DMS79 treated with DMSO at 0.1 percent for 48 hours (cell line): ENCODE measurements at regions not wholly inside any gene's neighbourhood (a gene's known extent, or its start where the extent isn't known, plus 50 kb on each side); places are given as distances from the start of the nearest gene placed in this dataset.

ENCODE experiments used
- DNase-seq: peaks from one replicate; lab custom pipeline; 2025; lab: John Stamatoyannopoulos, UW

- no peak for DNase-seq
These were observed 77.2 kb upstream of the SEMA6D start for GRCh38 chr15:47640079-47640478.

GRCh38 chr15:47640901-47641300 lies 76.4 kb upstream of the SEMA6D start:
- DNase-seq, result no peak

GRCh38 chr15:47644722-47645121 lies 72.6 kb upstream of the SEMA6D start:
- DNase-seq, result no peak

GRCh38 chr15:47650564-47650963 lies 66.7 kb upstream of the SEMA6D start:
- DNase-seq, result no peak

- DNase-seq, result no peak
These were observed 65.0 kb upstream of the SEMA6D start for GRCh38 chr15:47652328-47652727.

GRCh38 chr15:47652844-47653243 lies 64.5 kb upstream of the SEMA6D start:
- no peak for DNase-seq

- DNase-seq, result no peak
These were observed 55.6 kb upstream of the SEMA6D start for GRCh38 chr15:47661661-47662180.

- no peak for DNase-seq
These were observed 54.2 kb upstream of the SEMA6D start for GRCh38 chr15:47663101-47663500.
